Endothelial cell (in vitro differentiated cells): ENCODE measurements at regions not wholly inside any gene's neighbourhood (a gene's known extent, or its start where the extent isn't known, plus 50 kb on each side); places are given as distances from the start of the nearest gene placed in this dataset.
"Not testable (repeated sequence)": the region's sequence is repeated elsewhere in the genome, so short reads cannot be mapped to it uniquely, and the experiment has no call there.

Experiments used
- DNase-seq: peaks from one replicate; pipeline ENCODE4 v3.0.0; 2021; ENCODE audit warnings: low spot score
- H3K27ac Mint-ChIP-seq: one replicate; pipeline ENCODE4 v1.8.0; 2021; ENCODE audit warnings: mixed read lengths, inconsistent platforms; ENCODE audit not compliant: unreplicated experiment
- H3K27me3 Mint-ChIP-seq: one replicate; pipeline ENCODE4 v1.8.0; 2021; ENCODE audit warnings: mild to moderate bottlenecking, moderate library complexity, mixed read lengths, inconsistent platforms; ENCODE audit not compliant: unreplicated experiment
- H3K36me3 Mint-ChIP-seq: one replicate; pipeline ENCODE4 v1.8.0; 2021; ENCODE audit warnings: mild to moderate bottlenecking, low read depth, mixed read lengths, inconsistent platforms; ENCODE audit not compliant: unreplicated experiment
- H3K4me1 Mint-ChIP-seq: one replicate; pipeline ENCODE4 v1.8.0; 2021; ENCODE audit warnings: mild to moderate bottlenecking, mixed read lengths, inconsistent platforms; ENCODE audit not compliant: unreplicated experiment
- H3K4me3 Mint-ChIP-seq: one replicate; pipeline ENCODE4 v1.8.0; 2021; ENCODE audit warnings: mild to moderate bottlenecking, mixed read lengths, inconsistent platforms; ENCODE audit not compliant: unreplicated experiment
- H3K9me3 Mint-ChIP-seq: one replicate; pipeline ENCODE4 v1.8.0; 2021; ENCODE audit warnings: mixed read lengths, inconsistent platforms; ENCODE audit not compliant: unreplicated experiment
- TF ChIP-seq, protein P1 (sequence below): fragments of 200-600 bp; sonication (generic); IDR thresholded peaks from one replicate; pipeline ENCODE4 v1.5.0; 2021; ENCODE audit warnings: antibody characterized with exemption; ENCODE audit not compliant: unreplicated experiment

DNA sequence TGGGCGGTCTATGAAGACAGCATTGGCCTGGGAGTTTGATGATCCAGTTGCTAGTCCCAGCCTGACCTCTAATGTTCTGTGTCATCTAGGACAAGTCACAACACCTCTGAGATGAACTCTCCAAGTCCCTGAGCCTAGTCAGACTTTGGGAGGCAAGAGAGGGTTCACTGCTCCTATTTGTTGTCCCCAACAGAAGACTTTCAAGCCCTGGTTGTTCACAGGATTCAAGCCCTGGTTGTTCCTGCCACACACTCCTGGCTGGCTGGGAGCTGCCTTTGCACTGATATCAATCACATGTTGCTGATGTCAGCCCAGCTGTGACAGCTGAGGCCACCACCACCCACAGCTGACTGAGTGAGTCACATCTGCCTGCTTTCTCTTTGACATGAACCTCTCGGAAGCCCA lies 253.2 kb upstream of the RASGEF1B start:
- Mint-ChIP-seq H3K4me3 (no peak overlapping the region), H3K27me3 (no peaks in the 10 kb centered on the region), H3K9me3 (no peaks in the 10 kb centered on the region), H3K4me1 (peaks cover 22% of the 10 kb centered on the region), H3K27ac (no peak overlapping the region), H3K36me3 (no peaks in the 10 kb centered on the region)
- DNase-seq = no peak
- TF ChIP-seq, protein P1, sequence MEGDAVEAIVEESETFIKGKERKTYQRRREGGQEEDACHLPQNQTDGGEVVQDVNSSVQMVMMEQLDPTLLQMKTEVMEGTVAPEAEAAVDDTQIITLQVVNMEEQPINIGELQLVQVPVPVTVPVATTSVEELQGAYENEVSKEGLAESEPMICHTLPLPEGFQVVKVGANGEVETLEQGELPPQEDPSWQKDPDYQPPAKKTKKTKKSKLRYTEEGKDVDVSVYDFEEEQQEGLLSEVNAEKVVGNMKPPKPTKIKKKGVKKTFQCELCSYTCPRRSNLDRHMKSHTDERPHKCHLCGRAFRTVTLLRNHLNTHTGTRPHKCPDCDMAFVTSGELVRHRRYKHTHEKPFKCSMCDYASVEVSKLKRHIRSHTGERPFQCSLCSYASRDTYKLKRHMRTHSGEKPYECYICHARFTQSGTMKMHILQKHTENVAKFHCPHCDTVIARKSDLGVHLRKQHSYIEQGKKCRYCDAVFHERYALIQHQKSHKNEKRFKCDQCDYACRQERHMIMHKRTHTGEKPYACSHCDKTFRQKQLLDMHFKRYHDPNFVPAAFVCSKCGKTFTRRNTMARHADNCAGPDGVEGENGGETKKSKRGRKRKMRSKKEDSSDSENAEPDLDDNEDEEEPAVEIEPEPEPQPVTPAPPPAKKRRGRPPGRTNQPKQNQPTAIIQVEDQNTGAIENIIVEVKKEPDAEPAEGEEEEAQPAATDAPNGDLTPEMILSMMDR = no peak

DNA sequence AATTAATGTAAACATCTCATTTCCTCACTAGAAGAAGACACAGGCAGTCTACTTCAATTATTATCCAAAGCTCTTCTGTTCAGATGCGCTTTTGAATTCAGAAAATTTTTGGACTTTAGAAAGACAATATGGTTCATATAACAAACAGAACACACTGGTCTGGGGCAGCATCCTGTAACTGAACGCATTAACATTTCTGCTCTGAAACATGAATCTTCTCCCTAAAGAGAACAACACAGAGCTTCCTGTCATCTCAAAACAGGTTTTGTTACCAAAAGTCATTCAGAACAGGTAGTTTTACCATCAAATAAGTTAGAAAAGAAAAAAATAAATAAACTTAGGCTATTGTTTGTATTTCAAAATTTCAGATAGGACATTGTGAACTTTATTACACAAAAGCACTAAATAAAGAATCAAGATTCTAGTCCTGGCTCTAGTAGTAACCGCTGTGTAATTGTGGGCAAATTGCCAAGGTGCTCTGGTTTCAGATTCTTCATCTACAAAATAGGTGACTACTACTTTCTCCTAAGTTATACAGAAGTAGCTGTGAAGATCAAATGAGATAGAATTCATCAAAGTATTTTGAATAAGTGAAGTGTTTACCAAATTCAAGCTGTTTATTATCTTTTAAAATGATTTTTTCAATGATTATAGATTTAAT lies 252.3 kb upstream of the RASGEF1B start:
- DNase-seq = no peak
- Mint-ChIP-seq H3K4me3 (no peak overlapping the region), H3K27ac (no peak overlapping the region), H3K36me3 (no peaks in the 10 kb centered on the region), H3K27me3 (no peaks in the 10 kb centered on the region), H3K4me1 (peaks cover 22% of the 10 kb centered on the region), H3K9me3 (no peaks in the 10 kb centered on the region)
- TF ChIP-seq, protein P1 = no peak

DNA sequence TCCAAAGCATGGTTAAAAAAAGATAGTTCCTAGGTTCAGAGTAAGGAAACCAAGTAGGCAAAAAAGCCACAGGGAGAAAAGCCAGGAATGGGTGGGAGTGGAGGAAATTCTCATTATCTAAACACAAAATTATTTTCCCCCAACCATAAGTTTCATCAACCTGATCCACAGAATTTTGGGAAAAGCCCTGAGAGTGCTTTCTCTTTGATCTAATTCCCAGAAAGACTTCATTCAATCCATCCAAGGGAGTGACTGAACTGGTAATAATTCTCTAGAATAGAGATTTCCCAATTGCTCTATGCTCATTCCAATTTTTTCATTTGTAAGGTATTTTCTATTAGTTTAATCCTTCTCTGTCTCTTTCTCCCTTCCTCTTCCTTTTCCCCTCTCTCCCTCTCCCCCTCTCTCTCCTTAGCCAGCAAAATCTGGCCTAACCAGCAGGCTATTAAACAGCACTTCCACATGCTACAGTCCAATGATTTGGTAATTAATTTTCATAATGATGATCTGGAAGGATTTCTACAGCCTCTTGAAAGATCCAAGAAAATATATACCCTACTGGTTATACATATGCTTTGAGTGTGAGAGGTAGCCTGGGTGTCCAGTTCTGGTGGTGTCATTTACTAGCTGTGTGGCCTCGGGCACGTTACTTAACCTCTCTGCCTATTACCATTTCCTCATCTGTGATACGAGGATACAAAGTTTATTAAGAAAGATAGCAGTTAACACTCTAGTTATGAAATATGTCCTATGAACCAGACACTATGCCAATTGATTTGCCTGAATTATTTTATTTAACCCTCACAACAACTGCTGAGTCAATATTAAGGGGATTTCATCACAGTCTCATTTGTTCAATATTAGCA lies 251.5 kb upstream of the RASGEF1B start:
- H3K4me3 Mint-ChIP-seq = no peak overlapping the region

DNA sequence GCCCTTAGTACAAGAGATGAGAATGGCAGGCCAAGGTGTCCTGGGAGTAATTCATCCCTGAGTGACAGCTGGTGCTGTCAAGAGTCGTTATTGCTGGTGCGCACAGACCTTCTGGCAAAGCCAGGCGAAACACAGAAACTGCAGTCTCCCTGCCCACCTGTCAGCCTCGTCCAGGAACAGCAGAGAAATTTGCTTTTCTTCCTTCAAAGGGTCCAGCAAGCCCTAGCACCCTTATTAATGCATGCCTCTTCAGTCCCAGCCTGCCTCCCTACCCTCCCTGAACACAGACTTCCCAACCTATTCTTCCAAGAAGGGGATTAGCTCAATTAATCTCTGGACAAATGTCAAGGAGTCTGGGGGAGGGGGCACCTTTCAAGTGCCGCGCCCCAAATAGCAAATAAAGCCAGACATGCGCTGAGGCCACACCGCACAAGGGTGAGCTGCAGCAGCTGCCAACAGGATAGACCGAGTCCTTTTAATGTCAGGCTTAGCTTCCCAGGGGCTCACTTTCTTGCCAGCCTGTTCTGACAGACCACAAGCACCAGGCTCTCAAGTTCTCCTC lies 250.7 kb upstream of the RASGEF1B start:
- Mint-ChIP-seq H3K27me3 (no peaks in the 10 kb centered on the region), H3K36me3 (no peaks in the 10 kb centered on the region), H3K4me3 (no peak overlapping the region), H3K9me3 (no peaks in the 10 kb centered on the region), H3K4me1 (peaks cover 22% of the 10 kb centered on the region), H3K27ac (no peak overlapping the region)
- TF ChIP-seq, protein P1 = no peak
- no peak for DNase-seq

More for the DNA sequence above, 251.5 kb upstream of the RASGEF1B start:
- Mint-ChIP-seq H3K9me3 (no peaks in the 10 kb centered on the region), H3K36me3 (no peaks in the 10 kb centered on the region), H3K4me1 (peaks cover 22% of the 10 kb centered on the region), H3K27me3 (no peaks in the 10 kb centered on the region), H3K27ac (no peak overlapping the region)
- TF ChIP-seq, protein P1 = no peak
- DNase-seq = no peak

DNA sequence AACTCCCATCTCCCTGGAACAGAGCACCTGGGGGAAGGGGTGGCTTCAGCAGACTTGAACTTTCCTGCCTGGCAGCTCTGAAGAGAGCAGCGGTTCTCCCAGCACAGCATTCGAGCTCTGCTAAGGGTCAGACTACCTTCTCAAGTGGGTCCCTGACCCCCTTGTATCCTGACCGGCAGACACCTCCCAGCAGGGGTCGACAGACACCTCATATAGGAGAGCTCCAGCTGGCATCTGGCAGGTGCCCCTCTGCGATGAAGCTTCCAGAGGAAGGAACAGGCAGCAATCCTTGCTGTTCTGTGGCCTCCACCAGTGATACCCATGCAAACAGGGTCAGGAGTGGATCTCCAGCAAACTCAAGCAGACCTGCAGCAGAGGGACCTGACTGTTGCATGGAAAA lies 244.1 kb upstream of the RASGEF1B start:
- no peaks in the 10 kb centered on the region for H3K36me3 Mint-ChIP-seq
- H3K27me3 Mint-ChIP-seq = no peaks in the 10 kb centered on the region
- H3K4me1 Mint-ChIP-seq = peaks cover 10% of the 10 kb centered on the region
- H3K27ac Mint-ChIP-seq = no peak overlapping the region
- TF ChIP-seq, protein P1 = no peak
- DNase-seq = no peak
- H3K4me3 Mint-ChIP-seq = no peak overlapping the region
- no peaks in the 10 kb centered on the region for H3K9me3 Mint-ChIP-seq

DNA sequence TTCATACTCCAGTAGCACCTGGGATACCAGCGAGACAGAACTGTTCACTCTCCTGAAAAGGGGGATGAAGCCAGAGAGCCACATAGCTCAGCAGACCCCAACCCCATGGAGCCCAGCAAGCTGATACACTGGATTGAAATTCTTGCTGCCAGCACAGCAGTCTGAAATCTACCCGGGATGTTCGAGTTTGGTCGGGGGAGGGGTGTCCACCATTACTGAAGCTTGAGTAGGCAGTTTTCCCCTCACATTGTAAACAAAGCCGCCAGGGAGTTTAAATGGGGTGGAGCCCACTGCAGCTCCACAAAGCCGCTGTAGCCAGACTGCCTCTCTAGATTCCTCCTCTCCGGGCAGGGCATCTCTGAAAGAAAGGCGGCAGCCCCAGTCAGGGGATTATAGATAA lies 243.7 kb upstream of the RASGEF1B start:
- not testable (repeated sequence) for H3K27me3 Mint-ChIP-seq, H3K4me3 Mint-ChIP-seq, DNase-seq, H3K27ac Mint-ChIP-seq, H3K9me3 Mint-ChIP-seq, H3K36me3 Mint-ChIP-seq
- peaks cover 10% of the 10 kb centered on the region for H3K4me1 Mint-ChIP-seq
